ENCODE measurements at regions not wholly inside any gene's neighbourhood (a gene's known extent, or its start where the extent isn't known, plus 50 kb on each side); places are given as distances from the start of the nearest gene placed in this dataset.
A peak's percentile ranks its signal among the peaks of the same experiment; 100 is the strongest.
"Not testable (repeated sequence)": the region's sequence is repeated elsewhere in the genome, so short reads cannot be mapped to it uniquely, and the experiment has no call there.

GRCh38 chr11:56876621-56877275, 112.0 kb upstream of the OR5AK2 start:
- DNase-seq (ENCODE audit: low read depth) = no peak

- DNase-seq (ENCODE audit: low read depth) = no peak
Observed at GRCh38 chr11:56855217-56855616, 106.7 kb upstream of the OR9G4 start.

- DNase-seq (ENCODE audit: low read depth) = no peak
Observed at GRCh38 chr11:56852131-56852530, 103.6 kb upstream of the OR9G4 start.

- no peak for DNase-seq (ENCODE audit: low read depth)
Observed at GRCh38 chr11:56849852-56850251, 101.4 kb upstream of the OR9G4 start.

- DNase-seq (ENCODE audit: low read depth) = no peak
Observed at GRCh38 chr11:56849250-56849649, 100.8 kb upstream of the OR9G4 start.

GRCh38 chr11:56848141-56848809, 99.8 kb upstream of the OR9G4 start:
- DNase-seq (ENCODE audit: low read depth) = no peak

GRCh38 chr11:56846631-56847576, 98.4 kb upstream of the OR9G4 start:
- no peak for DNase-seq (ENCODE audit: low read depth)

GRCh38 chr11:56845121-56845732, 96.7 kb upstream of the OR9G4 start:
- DNase-seq (ENCODE audit: low read depth) = no peak

- DNase-seq (ENCODE audit: low read depth) = no peak
Observed at GRCh38 chr11:56843816-56844215, 95.3 kb upstream of the OR9G4 start.

- DNase-seq (ENCODE audit: low read depth) = no peak
Observed at GRCh38 chr11:56842814-56843794, 94.6 kb upstream of the OR9G4 start.

GRCh38 chr11:56841210-56841810, 92.8 kb upstream of the OR9G4 start:
- peak; percentile 36 for DNase-seq (ENCODE audit: low read depth)

GRCh38 chr11:56827357-56827756, 78.9 kb upstream of the OR9G4 start:
- DNase-seq (ENCODE audit: low read depth) = not testable (repeated sequence)

- no peak for DNase-seq (ENCODE audit: low read depth)
Observed at GRCh38 chr11:56819916-56820315, 71.4 kb upstream of the OR9G4 start.

- DNase-seq (ENCODE audit: low read depth) = no peak
Observed at GRCh38 chr11:56817661-56818060, 69.2 kb upstream of the OR9G4 start.

GRCh38 chr11:56816259-56816658, 67.8 kb upstream of the OR9G4 start:
- no peak for DNase-seq (ENCODE audit: low read depth)

GRCh38 chr11:56808326-56808725, 59.8 kb upstream of the OR9G4 start:
- DNase-seq (ENCODE audit: low read depth) = no peak

GRCh38 chr11:56799691-56800210, 51.3 kb upstream of the OR9G4 start:
- no peak for DNase-seq (ENCODE audit: low read depth)
